ENCODE measurements at regions not wholly inside any gene's neighbourhood (a gene's known extent, or its start where the extent isn't known, plus 50 kb on each side); places are given as distances from the start of the nearest gene placed in this dataset.

GRCh38 chr6:14734052-14734415, 511.8 kb upstream of the JARID2 start:
- H3K27ac ChIP-seq: no peak overlapping the region

DNA sequence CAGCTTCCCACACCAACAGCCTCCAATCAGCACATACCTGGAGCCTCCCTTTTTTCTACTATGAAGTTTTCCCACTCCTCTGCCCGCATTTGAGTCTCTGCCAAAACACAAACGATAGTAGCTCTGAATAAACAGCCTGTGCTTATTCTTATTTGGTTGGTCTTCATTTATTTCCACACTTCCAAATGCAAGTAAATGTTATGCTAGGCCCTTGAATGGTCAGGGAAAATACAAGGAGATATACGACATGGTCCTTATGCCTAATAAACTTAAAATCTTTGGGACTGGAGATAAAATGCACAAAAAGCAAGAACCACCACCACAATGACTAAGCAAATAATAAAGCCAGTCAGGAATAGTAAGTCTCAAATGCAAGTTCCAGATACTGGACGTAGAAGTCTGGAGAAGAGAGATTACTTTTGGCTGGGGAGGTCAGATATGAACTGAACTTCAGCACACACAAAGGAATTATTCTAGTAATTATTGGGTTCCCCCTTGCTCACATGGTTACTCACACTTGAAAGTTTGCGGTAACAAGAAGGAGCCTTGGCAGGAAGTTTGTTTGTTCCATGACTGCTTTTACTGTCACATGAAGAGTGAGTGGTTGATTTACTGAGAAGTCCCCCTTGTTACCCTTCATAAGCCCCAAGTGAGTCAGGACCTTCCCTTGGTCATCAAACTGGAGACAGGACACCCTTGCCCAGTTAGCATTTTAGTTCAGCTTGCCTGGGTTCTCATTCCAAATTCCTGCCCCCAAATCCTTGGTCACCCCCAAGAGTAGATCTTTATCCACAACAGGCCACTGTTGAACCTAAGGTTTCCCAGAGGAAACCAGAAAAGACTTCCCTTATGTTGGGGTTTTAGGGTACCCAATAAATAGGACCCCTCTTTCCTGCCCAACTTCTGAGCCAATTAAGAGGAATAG, 511.2 kb upstream of the JARID2 start:
- intact Hi-C loops (cut with DNase I; ENCODE audit: low total_unique reads): no loop called here
- Histone ChIP-seq H3K9me3 (no peaks in the 10 kb centered on the region), H3K4me3 (no peak overlapping the region), H3K36me3 (ENCODE audit: low read depth, missing control alignments) (no peaks in the 10 kb centered on the region), H3K4me1 (no peaks in the 10 kb centered on the region), H3K27me3 (no peaks in the 10 kb centered on the region), H3K27ac (no peak overlapping the region)
- DNase-seq: no peak
- WGBS, 2 donors: 51 to 57% methylated on average over 5 of the region's 5 CpGs
- TF ChIP-seq, protein P1, sequence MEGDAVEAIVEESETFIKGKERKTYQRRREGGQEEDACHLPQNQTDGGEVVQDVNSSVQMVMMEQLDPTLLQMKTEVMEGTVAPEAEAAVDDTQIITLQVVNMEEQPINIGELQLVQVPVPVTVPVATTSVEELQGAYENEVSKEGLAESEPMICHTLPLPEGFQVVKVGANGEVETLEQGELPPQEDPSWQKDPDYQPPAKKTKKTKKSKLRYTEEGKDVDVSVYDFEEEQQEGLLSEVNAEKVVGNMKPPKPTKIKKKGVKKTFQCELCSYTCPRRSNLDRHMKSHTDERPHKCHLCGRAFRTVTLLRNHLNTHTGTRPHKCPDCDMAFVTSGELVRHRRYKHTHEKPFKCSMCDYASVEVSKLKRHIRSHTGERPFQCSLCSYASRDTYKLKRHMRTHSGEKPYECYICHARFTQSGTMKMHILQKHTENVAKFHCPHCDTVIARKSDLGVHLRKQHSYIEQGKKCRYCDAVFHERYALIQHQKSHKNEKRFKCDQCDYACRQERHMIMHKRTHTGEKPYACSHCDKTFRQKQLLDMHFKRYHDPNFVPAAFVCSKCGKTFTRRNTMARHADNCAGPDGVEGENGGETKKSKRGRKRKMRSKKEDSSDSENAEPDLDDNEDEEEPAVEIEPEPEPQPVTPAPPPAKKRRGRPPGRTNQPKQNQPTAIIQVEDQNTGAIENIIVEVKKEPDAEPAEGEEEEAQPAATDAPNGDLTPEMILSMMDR (IDR thresholded peaks at IDR 0.05): no peak
- TF ChIP-seq POLR2A (IDR thresholded peaks at IDR 0.05): no peak

More at GRCh38 chr6:14734052-14734415, 511.8 kb upstream of the JARID2 start:
- H3K4me1 ChIP-seq: no peaks in the 10 kb centered on the region
- intact Hi-C loops (cut with DNase I; ENCODE audit: low total_unique reads): no loop called here
- no peak for DNase-seq
- H3K27me3 ChIP-seq: no peaks in the 10 kb centered on the region
- WGBS, 2 donors: 79 to 95% methylated on average over 2 of the region's 2 CpGs
- H3K36me3 ChIP-seq (ENCODE audit: low read depth, missing control alignments): no peaks in the 10 kb centered on the region
- H3K4me3 ChIP-seq: no peak overlapping the region
- no peak for TF ChIP-seq POLR2A (IDR thresholded peaks at IDR 0.05)
- TF ChIP-seq, protein P1 (IDR thresholded peaks at IDR 0.05): no peak
- no peaks in the 10 kb centered on the region for H3K9me3 ChIP-seq

- 94 to 100% methylated on average over 1 of the region's 1 CpG for WGBS, 2 donors
- Histone ChIP-seq H3K9me3 (no peaks in the 10 kb centered on the region), H3K4me1 (no peaks in the 10 kb centered on the region), H3K4me3 (no peak overlapping the region), H3K36me3 (ENCODE audit: low read depth, missing control alignments) (no peaks in the 10 kb centered on the region), H3K27ac (no peak overlapping the region), H3K27me3 (no peaks in the 10 kb centered on the region)
- TF ChIP-seq, protein P1 (IDR thresholded peaks at IDR 0.05): no peak
- no peak for TF ChIP-seq POLR2A (IDR thresholded peaks at IDR 0.05)
- no peak for DNase-seq
- intact Hi-C loops (cut with DNase I; ENCODE audit: low total_unique reads): no loop called here
Observed at GRCh38 chr6:14735956-14736486, 509.8 kb upstream of the JARID2 start.

DNA sequence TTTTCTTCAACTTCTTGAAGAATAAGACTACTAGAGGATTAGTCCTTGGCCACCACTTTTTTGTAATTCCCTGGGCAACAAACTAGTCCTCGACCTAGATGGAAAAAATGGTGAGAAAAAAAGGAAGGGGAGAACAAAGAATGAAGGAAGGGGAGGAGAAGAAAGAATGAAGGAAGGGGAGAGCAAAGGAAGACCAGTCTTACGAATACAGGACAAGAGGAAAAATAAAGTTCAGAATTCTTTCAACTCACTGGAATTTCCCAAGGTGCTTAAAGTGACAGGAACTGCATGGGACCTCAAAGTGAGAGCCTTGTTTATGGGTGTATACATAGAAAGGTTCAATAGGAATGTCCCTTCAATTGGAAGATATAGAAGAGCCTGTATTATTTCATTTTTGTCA, 509.3 kb upstream of the JARID2 start:
- 88 to 92% methylated on average over 2 of the region's 2 CpGs for WGBS, 2 donors

More for the DNA sequence above, 509.3 kb upstream of the JARID2 start:
- no peak overlapping the region for H3K4me3 ChIP-seq
- no peaks in the 10 kb centered on the region for H3K9me3 ChIP-seq
- TF ChIP-seq POLR2A (IDR thresholded peaks at IDR 0.05): no peak
- TF ChIP-seq, protein P1 (IDR thresholded peaks at IDR 0.05): no peak
- no peaks in the 10 kb centered on the region for H3K27me3 ChIP-seq
- intact Hi-C loops (cut with DNase I; ENCODE audit: low total_unique reads): no loop called here
- no peaks in the 10 kb centered on the region for H3K4me1 ChIP-seq
- H3K27ac ChIP-seq: no peak overlapping the region
- no peak for DNase-seq
- no peaks in the 10 kb centered on the region for H3K36me3 ChIP-seq (ENCODE audit: low read depth, missing control alignments)
